GM12872 (cell line): ENCODE measurements at regions not wholly inside any gene's neighbourhood (a gene's known extent, or its start where the extent isn't known, plus 50 kb on each side); places are given as distances from the start of the nearest gene placed in this dataset.

Source experiments
- TF ChIP-seq, protein P1 (sequence below): IDR thresholded peaks from 3 replicates; pipeline ENCODE4 v1.5.1; 2011; ENCODE audit warnings: low read depth, mild to moderate bottlenecking, low read length, moderate library complexity; ENCODE audit not compliant: insufficient read depth

DNA sequence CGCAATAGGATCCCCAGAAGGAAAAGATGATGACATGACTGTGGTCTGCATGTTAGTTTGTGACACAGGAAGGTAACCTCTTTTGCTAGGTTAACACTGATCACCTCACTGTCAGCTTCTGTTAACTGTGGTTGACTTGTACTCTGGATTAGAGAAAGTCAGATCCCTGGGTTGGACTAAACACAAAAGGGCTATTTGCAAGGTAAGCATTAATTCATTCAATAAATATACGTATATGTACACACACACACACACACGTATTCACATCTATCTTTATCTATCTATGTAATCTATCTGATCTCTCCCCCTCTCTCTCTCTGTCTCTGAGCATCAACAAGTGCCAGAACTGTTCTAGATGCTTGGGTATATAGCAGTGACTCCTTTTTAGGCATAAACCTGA lies 136.1 kb upstream of the SNX19 start:
- TF ChIP-seq, protein P1, sequence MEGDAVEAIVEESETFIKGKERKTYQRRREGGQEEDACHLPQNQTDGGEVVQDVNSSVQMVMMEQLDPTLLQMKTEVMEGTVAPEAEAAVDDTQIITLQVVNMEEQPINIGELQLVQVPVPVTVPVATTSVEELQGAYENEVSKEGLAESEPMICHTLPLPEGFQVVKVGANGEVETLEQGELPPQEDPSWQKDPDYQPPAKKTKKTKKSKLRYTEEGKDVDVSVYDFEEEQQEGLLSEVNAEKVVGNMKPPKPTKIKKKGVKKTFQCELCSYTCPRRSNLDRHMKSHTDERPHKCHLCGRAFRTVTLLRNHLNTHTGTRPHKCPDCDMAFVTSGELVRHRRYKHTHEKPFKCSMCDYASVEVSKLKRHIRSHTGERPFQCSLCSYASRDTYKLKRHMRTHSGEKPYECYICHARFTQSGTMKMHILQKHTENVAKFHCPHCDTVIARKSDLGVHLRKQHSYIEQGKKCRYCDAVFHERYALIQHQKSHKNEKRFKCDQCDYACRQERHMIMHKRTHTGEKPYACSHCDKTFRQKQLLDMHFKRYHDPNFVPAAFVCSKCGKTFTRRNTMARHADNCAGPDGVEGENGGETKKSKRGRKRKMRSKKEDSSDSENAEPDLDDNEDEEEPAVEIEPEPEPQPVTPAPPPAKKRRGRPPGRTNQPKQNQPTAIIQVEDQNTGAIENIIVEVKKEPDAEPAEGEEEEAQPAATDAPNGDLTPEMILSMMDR = no peak

DNA sequence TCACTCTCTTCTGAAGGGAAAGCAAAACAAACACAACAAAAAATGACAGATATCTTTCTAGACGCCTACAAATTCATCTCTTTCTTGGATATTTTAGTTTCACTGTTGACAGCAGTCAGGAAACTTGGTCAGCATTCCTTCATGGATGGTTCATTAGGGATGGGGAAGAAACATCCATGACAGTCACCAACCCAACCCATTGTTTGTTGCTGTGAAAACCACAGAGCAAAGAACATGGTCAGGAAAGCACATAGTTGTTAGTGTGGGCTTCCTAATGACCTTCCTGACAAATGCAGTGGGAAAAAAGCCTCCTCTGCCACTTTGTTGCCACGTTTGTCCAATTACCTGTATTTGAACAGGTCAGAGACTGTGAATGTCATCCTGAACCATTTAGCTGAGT lies 139.8 kb upstream of the SNX19 start:
- TF ChIP-seq, protein P1 = no peak

DNA sequence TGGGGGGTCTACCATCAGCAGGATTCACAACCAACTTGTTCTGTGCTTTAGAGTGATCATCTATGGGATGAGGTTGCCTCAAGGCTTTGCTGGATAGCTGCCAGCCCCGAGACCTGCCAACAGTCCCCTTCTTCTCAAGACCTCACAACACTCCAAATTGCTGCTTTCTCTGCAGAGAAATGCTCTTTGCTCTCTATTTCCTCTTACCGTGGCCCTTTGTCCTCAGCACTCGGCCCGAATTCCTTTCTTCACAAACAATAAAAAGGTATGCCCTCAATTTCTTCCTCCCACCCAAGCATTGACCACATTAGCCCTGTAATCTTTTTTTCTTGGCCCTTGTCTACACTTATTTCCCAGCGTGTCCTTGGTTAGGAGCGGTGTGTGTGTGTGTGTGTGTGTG lies 147.4 kb upstream of the SNX19 start:
- TF ChIP-seq, protein P1 = no peak

DNA sequence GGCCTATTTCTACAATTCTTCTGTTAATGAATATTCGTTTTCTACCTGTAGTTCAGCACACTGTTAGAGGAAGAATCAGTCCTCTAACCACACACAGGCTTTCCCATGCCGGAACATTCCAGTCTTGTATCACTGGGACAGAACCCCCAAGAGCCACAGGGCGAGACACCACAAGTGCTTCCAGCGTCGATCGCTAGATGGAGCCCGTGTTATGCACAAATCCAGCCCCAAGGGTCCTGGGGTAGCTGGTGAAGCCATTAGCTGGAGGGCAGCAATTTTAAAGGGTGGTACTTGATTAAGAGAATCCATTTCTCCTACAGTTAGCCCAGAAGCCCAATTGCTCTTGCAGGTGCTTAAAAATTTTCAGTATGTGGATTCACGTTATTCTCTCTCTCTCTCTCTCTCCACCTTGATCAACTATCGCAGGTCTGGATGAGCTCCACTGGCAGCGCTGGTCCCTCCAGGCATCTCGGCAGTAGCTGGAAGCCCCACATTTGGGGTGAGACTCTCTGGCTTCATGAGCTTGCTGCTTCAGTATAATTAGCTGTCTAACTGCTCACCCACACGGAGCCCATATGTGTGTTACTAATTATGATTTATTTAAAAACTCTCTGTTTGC lies 148.2 kb upstream of the SNX19 start:
- TF ChIP-seq, protein P1 = peak; percentile 91

DNA sequence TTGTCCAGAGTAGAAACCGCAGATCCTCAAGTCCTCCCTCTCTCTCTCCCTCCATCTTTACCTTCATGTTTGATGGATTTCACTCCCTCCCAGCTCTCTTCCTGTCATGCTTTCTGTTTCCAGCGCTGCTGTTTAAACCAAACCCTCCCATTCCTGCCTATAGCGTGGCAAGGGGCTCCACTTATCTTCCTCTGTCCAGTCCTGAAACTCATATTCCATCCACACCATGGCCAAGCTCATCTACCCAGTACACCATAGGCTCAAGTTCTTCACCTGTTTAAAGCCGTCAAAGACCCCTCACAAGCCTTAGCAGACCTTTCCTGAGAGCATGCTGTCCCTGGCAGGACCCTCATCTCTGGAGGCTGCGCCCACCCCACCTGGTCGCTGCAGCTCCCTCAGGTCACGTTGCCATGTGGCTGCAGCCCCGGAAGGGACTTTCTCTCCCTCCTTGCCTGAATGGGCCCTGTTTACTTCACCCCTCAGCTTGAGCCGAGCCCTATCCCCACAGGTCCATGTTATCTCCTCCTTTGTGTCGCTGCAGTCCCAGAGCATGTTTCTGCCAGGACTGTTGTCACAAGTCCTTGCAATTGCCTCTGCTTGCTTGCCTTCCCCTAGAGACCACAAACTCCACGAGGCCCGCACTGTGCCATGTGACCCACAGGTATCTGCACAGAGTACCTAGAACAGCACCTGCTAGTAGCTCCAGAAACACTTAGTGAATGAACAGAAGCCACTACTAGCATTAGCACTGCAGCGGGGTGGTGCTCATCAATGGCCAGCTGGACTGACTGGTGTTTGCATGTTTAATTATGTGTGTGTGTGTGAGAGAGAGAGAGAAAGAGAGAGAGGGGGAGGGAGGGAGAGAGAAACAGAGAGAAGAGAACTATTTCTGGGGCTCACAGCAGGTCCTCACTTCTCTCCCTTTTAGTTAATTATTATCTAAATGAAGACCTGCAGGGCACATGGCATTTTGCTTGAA lies 149.4 kb upstream of the SNX19 start:
- TF ChIP-seq, protein P1 = no peak

DNA sequence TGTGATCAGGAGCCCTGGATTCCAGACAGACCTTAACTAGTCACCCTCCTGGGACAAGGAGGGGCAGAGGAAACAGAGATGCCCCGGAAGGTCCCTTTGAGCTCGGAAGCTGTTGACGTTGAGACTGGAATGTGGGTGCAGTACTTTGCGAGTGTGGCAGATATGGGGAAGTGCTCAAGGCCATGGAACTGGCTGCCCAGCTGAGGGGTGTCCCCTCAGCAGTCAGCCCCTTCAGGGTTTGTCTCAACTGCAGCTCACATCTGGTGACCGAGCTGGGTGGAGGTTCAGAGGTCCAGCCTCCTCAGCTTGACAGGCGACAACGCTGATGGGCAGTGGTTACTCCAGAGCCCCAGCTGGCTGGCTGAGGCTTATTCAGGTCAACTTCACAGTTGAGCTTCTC lies 150.3 kb upstream of the SNX19 start:
- TF ChIP-seq, protein P1 = no peak

DNA sequence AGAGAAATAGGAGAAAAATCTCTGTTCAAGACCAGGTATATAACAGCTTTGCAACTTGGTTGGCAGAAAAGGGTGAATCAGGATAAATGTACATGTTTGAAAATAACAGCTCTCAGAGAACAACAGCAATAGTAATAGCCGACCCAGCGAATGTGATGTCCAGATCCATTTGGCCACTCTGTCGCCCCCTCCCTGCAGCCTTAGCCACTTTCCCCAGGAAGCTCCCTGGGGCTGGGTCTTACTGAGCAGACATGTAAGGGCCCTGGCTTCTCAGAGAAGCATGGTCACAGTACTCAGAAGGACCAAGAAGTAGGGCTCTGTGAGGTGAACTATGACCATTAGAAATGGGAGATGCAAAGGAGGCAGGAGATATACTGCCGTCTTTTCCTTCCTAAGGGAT lies 154.1 kb upstream of the SNX19 start:
- TF ChIP-seq, protein P1 = no peak
